GM18502 (cell line): ENCODE measurements at regions not wholly inside any gene's neighbourhood (a gene's known extent, or its start where the extent isn't known, plus 50 kb on each side); places are given as distances from the start of the nearest gene placed in this dataset.
"Not testable (repeated sequence)": the region's sequence is repeated elsewhere in the genome, so short reads cannot be mapped to it uniquely, and the experiment has no call there.

ENCODE experiments used
- ATAC-seq: cut with Tn5 transposase; IDR thresholded peaks from one replicate; pipeline ENCODE4 v1.9.1; 2021; ENCODE audit warnings: mild to moderate bottlenecking; ENCODE audit not compliant: unreplicated experiment, poor library complexity

- peak; percentile 76 for ATAC-seq
Measured at GRCh38 chr5:123294544-123294943, 128.7 kb downstream of the CEP120 start.

- ATAC-seq: no peak
Measured at GRCh38 chr5:123289210-123289609, 134.0 kb downstream of the CEP120 start.

- no peak for ATAC-seq
Measured at GRCh38 chr5:123287881-123288280, 135.3 kb downstream of the CEP120 start.

- no peak for ATAC-seq
Measured at GRCh38 chr5:123286891-123287290, 136.3 kb downstream of the CEP120 start.

GRCh38 chr5:123285122-123286023 lies 137.8 kb downstream of the CEP120 start:
- no peak for ATAC-seq

GRCh38 chr5:123283499-123283898 lies 139.7 kb downstream of the CEP120 start:
- no peak for ATAC-seq

GRCh38 chr5:123283031-123283430 lies 140.2 kb downstream of the CEP120 start:
- no peak for ATAC-seq

GRCh38 chr5:123282444-123282843 lies 140.8 kb downstream of the CEP120 start:
- ATAC-seq: no peak

GRCh38 chr5:123280854-123281253 lies 142.3 kb downstream of the CEP120 start:
- not testable (repeated sequence) for ATAC-seq

GRCh38 chr5:123279136-123279535 lies 144.1 kb downstream of the CEP120 start:
- no peak for ATAC-seq

GRCh38 chr5:123278284-123278683 lies 144.9 kb downstream of the CEP120 start:
- ATAC-seq: no peak

GRCh38 chr5:123273984-123274383 lies 149.2 kb downstream of the CEP120 start:
- no peak for ATAC-seq

GRCh38 chr5:123273095-123273494 lies 150.1 kb downstream of the CEP120 start:
- ATAC-seq: no peak

- no peak for ATAC-seq
Measured at GRCh38 chr5:123269851-123270250, 153.4 kb downstream of the CEP120 start.

GRCh38 chr5:123269436-123269835 lies 153.8 kb downstream of the CEP120 start:
- no peak for ATAC-seq

- ATAC-seq: no peak
Measured at GRCh38 chr5:123266365-123266764, 156.8 kb downstream of the CEP120 start.

GRCh38 chr5:123265551-123265950 lies 157.7 kb downstream of the CEP120 start:
- no peak for ATAC-seq

- no peak for ATAC-seq
Measured at GRCh38 chr5:123264394-123264793, 158.8 kb downstream of the CEP120 start.

- ATAC-seq: no peak
Measured at GRCh38 chr5:123263859-123264258, 159.3 kb downstream of the CEP120 start.

GRCh38 chr5:123262216-123262823 lies 160.9 kb downstream of the CEP120 start:
- ATAC-seq: no peak

- no peak for ATAC-seq
Measured at GRCh38 chr5:123261752-123262151, 161.5 kb downstream of the CEP120 start.

GRCh38 chr5:123249446-123249845 lies 160.4 kb downstream of the PRDM6 start:
- no peak for ATAC-seq
